GM23248 (cell line): ENCODE measurements at regions not wholly inside any gene's neighbourhood (a gene's known extent, or its start where the extent isn't known, plus 50 kb on each side); places are given as distances from the start of the nearest gene placed in this dataset.

Source experiments
- DNase-seq: peaks from one replicate; pipeline ENCODE4 v3.0.0-alpha.2; 2015
- H2AFZ ChIP-seq: fragments of 200-600 bp; sonication (generic); 2 replicates; pipeline ENCODE4 v1.6.1; 2016; ENCODE audit warnings: antibody characterized with exemption
- H3F3A ChIP-seq: fragments of 200-600 bp; sonication (generic); 2 replicates; pipeline ENCODE4 v1.6.1; 2016; ENCODE audit warnings: mild to moderate bottlenecking, antibody characterized with exemption, mixed run types; ENCODE audit not compliant: insufficient read depth
- H3K27ac ChIP-seq: fragments of 200-600 bp; sonication (generic); 2 replicates; pipeline ENCODE4 v1.5.1; 2016; ENCODE audit warnings: mild to moderate bottlenecking
- H3K27me3 ChIP-seq: fragments of 200-600 bp; sonication (generic); replicated peaks from 2 replicates; pipeline ENCODE4 v1.6.1; 2016; ENCODE audit warnings: mild to moderate bottlenecking; ENCODE audit not compliant: insufficient read depth
- H3K36me3 ChIP-seq: fragments of 200-600 bp; sonication (generic); 2 replicates; pipeline ENCODE4 v1.6.1; 2016; ENCODE audit warnings: low read depth, mild to moderate bottlenecking
- H3K4me1 ChIP-seq: fragments of 200-600 bp; sonication (generic); 2 replicates; pipeline ENCODE4 v1.6.1; 2016; ENCODE audit warnings: mild to moderate bottlenecking; ENCODE audit not compliant: insufficient read depth
- H3K4me2 ChIP-seq: fragments of 200-600 bp; sonication (generic); one replicate; pipeline ENCODE4 v1.6.1; 2016; ENCODE audit warnings: mild to moderate bottlenecking; ENCODE audit not compliant: unreplicated experiment
- H3K4me3 ChIP-seq: fragments of 200-600 bp; sonication (generic); 2 replicates; pipeline ENCODE4 v1.5.1; 2016; ENCODE audit warnings: mild to moderate bottlenecking
- H3K79me2 ChIP-seq: fragments of 200-600 bp; sonication (generic); 2 replicates; pipeline ENCODE4 v1.6.1; 2016; ENCODE audit warnings: mild to moderate bottlenecking; ENCODE audit not compliant: insufficient read depth
- H3K9ac ChIP-seq: fragments of 200-600 bp; sonication (generic); 2 replicates; pipeline ENCODE4 v1.6.1; 2016; ENCODE audit warnings: mild to moderate bottlenecking
- H3K9me2 ChIP-seq: fragments of 200-600 bp; sonication (generic); 2 replicates; pipeline ENCODE4 v1.6.1; 2016; ENCODE audit warnings: mixed run types, mild to moderate bottlenecking, moderate library complexity; ENCODE audit not compliant: insufficient read depth
- H3K9me3 ChIP-seq: fragments of 200-600 bp; sonication (generic); one replicate; pipeline ENCODE4 v1.6.1; 2017; ENCODE audit warnings: low read depth
- H4K20me1 ChIP-seq: fragments of 200-600 bp; sonication (generic); 2 replicates; pipeline ENCODE4 v1.6.0; 2016; ENCODE audit not compliant: insufficient read depth
- EZH2 ChIP-seq: fragments of 200-600 bp; sonication (generic); IDR thresholded peaks from 2 replicates; pipeline ENCODE4 v1.6.1; 2018; ENCODE audit warnings: antibody characterized with exemption, mild to moderate bottlenecking; ENCODE audit not compliant: insufficient read depth, poor library complexity, severe bottlenecking
- EZH2phosphoT487 ChIP-seq: fragments of 200-600 bp; sonication (generic); IDR thresholded peaks from 2 replicates; pipeline ENCODE4 v1.6.1; 2018; ENCODE audit warnings: antibody characterized with exemption, moderate library complexity, mild to moderate bottlenecking, low read depth; ENCODE audit not compliant: insufficient read depth
- WGBS, 2 experiments: methylation state at CpG; one replicate each; pipeline ENCODE4 v1.1.6; 2015 to 2017; ENCODE audit warnings: low lambda C conversion rate in 2 of 2, low coverage in 1 of 2; ENCODE audit errors: missing lambda C conversion rate in 2 of 2; 5-methylcytosine and 5-hydroxymethylcytosine counted together
- in situ Hi-C: fragments of 300-500 bp; cut with MboI; formaldehyde crosslinking; loops from 2 replicates; pipeline ENCODE4 v1.15.0; 2020

DNA sequence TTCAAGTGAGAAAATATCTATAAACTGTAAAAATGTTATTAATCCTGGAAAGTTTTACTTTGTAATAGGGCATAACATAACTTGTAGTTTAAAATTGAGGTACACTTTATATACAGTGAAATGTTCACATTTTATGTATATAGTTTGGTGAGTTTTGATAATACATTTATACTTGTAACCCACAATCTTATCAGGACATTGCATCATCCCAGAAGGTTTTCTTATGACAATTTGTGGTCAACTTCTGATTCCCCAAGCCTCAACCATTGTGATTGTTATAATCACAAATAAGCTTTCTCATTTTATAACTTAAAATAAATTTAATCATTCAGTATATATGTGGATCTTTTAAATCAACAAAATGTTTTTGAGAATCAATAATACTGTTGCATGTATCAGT, 151.1 kb downstream of the TFPI2 start:
- H3K79me2 ChIP-seq, result no peaks in the 10 kb centered on the region
- TF ChIP-seq EZH2phosphoT487 (no peak), EZH2 (no peak)
- no peak overlapping the region for H3K4me3 ChIP-seq
- no peak overlapping the region for H2AFZ ChIP-seq
- no peaks in the 10 kb centered on the region for H3K9me2 ChIP-seq
- H3K27me3 ChIP-seq, result 0 out of 2 replicates have a peak, but pooled peaks cover 6% of the 10 kb centered on the region
- in situ Hi-C loops, result no loop called here
- no peaks in the 10 kb centered on the region for H4K20me1 ChIP-seq
- H3K4me2 ChIP-seq, result no peak overlapping the region
- H3F3A ChIP-seq, result no peaks in the 10 kb centered on the region
- no peaks in the 10 kb centered on the region for H3K9me3 ChIP-seq
- no peak overlapping the region for H3K27ac ChIP-seq
- H3K4me1 ChIP-seq, result peaks cover 5% of the 10 kb centered on the region; the same call in 1 of the 2 replicates
- no peak overlapping the region for H3K9ac ChIP-seq
- DNase-seq, result no peak
- H3K36me3 ChIP-seq, result no peaks in the 10 kb centered on the region

DNA sequence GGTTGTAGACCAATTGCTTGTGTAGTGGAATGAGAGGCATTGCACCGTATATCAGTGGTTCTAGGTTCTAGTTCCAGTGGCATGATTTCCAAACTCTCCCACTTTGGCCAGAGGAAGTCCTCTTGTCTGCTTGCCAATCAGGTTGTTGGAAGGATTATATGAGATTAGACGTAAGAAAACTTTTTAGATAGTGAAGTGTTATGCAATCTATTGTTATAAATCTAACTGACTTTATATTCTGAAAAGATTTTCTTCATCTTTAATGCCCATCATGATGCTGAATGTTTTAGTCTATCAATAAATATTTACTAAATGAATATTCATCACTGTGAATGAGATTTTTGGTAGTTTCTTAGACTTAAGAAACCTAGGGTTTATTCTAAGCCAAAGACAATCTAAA, 152.6 kb downstream of the TFPI2 start:
- H3F3A ChIP-seq, result no peaks in the 10 kb centered on the region
- no peak overlapping the region for H3K4me3 ChIP-seq
- H2AFZ ChIP-seq, result no peak overlapping the region
- H3K27ac ChIP-seq, result no peak overlapping the region
- no peak for DNase-seq
- peaks cover 5% of the 10 kb centered on the region; the same call in 1 of the 2 replicates for H3K4me1 ChIP-seq
- no peaks in the 10 kb centered on the region for H3K9me2 ChIP-seq
- H3K9me3 ChIP-seq, result no peaks in the 10 kb centered on the region
- 74 to 75% methylated on average over 2 of the region's 2 CpGs for WGBS, 2 experiments
- 0 out of 2 replicates have a peak, but pooled peaks cover 6% of the 10 kb centered on the region for H3K27me3 ChIP-seq
- H3K79me2 ChIP-seq, result no peaks in the 10 kb centered on the region
- in situ Hi-C loops, result no loop called here
- H3K9ac ChIP-seq, result no peak overlapping the region
- H4K20me1 ChIP-seq, result no peaks in the 10 kb centered on the region
- TF ChIP-seq EZH2, result no peak
- no peak for TF ChIP-seq EZH2phosphoT487
- H3K4me2 ChIP-seq, result no peak overlapping the region
- H3K36me3 ChIP-seq, result no peaks in the 10 kb centered on the region

GRCh38 chr7:93736668-93737369, 153.7 kb downstream of the TFPI2 start:
- peaks cover 5% of the 10 kb centered on the region; the same call in 1 of the 2 replicates for H3K4me1 ChIP-seq
- no peak overlapping the region for H3K27ac ChIP-seq
- no peak overlapping the region for H2AFZ ChIP-seq
- H3K4me2 ChIP-seq, result no peak overlapping the region
- H3K9ac ChIP-seq, result no peak overlapping the region
- TF ChIP-seq EZH2, result no peak
- no peak for TF ChIP-seq EZH2phosphoT487
- no peaks in the 10 kb centered on the region for H3K79me2 ChIP-seq
- no peaks in the 10 kb centered on the region for H3K9me3 ChIP-seq
- peak; percentile 3 for DNase-seq
- H3K4me3 ChIP-seq, result no peak overlapping the region
- 0 out of 2 replicates have a peak, but pooled peaks cover 9% of the 10 kb centered on the region for H3K27me3 ChIP-seq
- H3K9me2 ChIP-seq, result no peaks in the 10 kb centered on the region
- H3F3A ChIP-seq, result no peaks in the 10 kb centered on the region
- WGBS, 2 experiments, result 3 to 10% methylated on average over 2 of the region's 2 CpGs
- in situ Hi-C loops, result no loop called here
- H3K36me3 ChIP-seq, result no peaks in the 10 kb centered on the region
- H4K20me1 ChIP-seq, result no peaks in the 10 kb centered on the region

DNA sequence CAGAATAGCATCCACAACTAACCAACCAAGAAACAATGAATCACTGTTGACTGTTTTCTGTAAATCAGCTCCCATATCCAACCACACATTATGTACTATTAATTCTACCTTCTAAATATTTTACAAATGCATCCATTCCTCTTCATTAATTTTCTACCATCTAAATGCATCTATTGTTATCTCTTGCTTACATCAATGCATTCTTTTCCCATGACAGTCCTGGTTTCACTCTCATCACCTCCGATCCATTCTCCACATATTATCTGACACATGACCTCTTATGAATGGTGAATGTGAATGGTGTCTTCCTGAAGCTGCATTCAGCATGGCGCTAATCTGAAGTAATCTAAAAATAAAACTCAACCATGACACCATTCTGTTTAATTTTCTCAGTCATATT, 153.8 kb upstream of the CALCR start:
- no peak overlapping the region for H3K27ac ChIP-seq
- H2AFZ ChIP-seq, result no peak overlapping the region
- H3K9ac ChIP-seq, result no peak overlapping the region
- H3K4me3 ChIP-seq, result no peak overlapping the region
- no peaks in the 10 kb centered on the region for H3K9me2 ChIP-seq
- no peaks in the 10 kb centered on the region for H3K9me3 ChIP-seq
- H3K79me2 ChIP-seq, result no peaks in the 10 kb centered on the region
- H3K27me3 ChIP-seq, result 0 out of 2 replicates have a peak, but pooled peaks cover 18% of the 10 kb centered on the region
- no peaks in the 10 kb centered on the region; the same call in 1 of the 2 replicates for H4K20me1 ChIP-seq
- WGBS, 2 experiments, result 41 to 43% methylated on average over 2 of the region's 2 CpGs
- TF ChIP-seq EZH2 (no peak), EZH2phosphoT487 (no peak)
- in situ Hi-C loops, result no loop called here
- no peaks in the 10 kb centered on the region; the same call in 1 of the 2 replicates for H3K4me1 ChIP-seq
- no peaks in the 10 kb centered on the region for H3F3A ChIP-seq
- no peak overlapping the region for H3K4me2 ChIP-seq
- DNase-seq, result peak; percentile 5
- H3K36me3 ChIP-seq, result no peaks in the 10 kb centered on the region

GRCh38 chr7:93725954-93726353, 151.4 kb upstream of the CALCR start:
- Histone ChIP-seq H3K9me3 (no peaks in the 10 kb centered on the region), H3K4me1 (no peaks in the 10 kb centered on the region; the same call in 1 of the 2 replicates), H3K79me2 (no peaks in the 10 kb centered on the region), H3K4me3 (no peak overlapping the region), H3K4me2 (no peak overlapping the region), H4K20me1 (no peaks in the 10 kb centered on the region; the same call in 1 of the 2 replicates), H2AFZ (no peak overlapping the region), H3F3A (no peaks in the 10 kb centered on the region), H3K27me3 (0 out of 2 replicates have a peak, but pooled peaks cover 15% of the 10 kb centered on the region), H3K27ac (no peak overlapping the region), H3K36me3 (no peaks in the 10 kb centered on the region), H3K9ac (no peak overlapping the region), H3K9me2 (no peaks in the 10 kb centered on the region)
- TF ChIP-seq EZH2 (no peak), EZH2phosphoT487 (no peak)
- DNase-seq, result no peak
- in situ Hi-C loops, result no loop called here
- 77 to 80% methylated on average over 4 of the region's 4 CpGs for WGBS, 2 experiments
